TTC549 (cell line): ENCODE measurements at regions not wholly inside any gene's neighbourhood (a gene's known extent, or its start where the extent isn't known, plus 50 kb on each side); places are given as distances from the start of the nearest gene placed in this dataset.
"Not testable (repeated sequence)": the region's sequence is repeated elsewhere in the genome, so short reads cannot be mapped to it uniquely, and the experiment has no call there.

Experiments used
- FAIRE-seq: peaks from 2 replicates; lab custom pipeline; 2012; peaks lifted over from hg19 to GRCh38; lab: Jason Lieb, UNC

DNA sequence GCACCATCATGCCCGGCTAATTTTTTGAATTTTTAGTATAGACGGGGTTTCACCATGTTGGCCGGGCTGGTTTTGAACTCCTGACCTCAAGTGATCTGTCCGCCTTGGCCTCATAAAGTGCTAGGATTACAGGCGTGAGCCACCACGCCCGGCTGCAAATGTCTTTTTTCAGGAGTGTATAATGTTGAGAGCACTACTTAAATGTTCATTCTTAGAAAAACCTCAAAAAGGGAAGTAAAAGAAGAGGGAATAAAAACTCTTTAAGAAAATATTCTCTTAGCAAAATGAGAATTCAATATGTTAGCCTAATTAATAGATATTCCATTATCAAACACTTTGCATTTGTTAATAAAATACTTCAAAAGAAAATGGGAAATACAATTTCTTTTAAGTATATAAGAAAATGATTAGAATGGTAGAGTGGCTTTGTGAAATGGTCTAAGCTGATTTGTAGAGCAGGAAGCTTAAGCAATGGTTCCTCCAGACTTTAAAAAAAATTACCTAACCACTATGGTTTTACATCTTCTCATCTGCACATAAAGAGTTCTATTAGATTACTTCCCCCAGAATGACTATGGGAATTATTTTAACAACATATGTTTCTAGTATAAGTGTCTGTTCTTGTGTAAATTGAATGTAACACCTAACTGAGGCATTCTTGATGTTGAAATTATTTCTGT is 226.7 kb upstream of the ALCAM start:
- FAIRE-seq, result no peak

DNA sequence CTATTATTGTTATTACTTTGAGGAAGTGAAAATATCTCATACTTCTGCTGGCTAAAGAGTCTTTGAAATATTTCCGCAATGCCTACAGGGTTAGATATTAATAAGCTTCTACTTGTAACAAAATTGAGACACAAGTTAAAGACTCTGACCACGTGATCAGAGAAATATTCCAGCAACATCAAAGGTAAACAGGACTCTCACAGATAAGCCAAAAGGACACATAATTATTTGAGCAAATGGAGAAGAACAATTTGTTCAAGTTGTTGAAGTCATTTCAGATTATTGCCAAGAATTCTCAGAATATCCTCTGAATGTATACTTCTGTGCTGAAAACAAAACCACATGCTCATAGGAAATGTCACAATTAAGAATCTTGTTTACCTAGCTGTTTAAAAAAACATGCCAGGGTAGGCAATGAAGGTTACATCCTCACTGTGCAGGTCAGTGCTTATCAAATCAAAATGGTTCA is 225.8 kb upstream of the ALCAM start:
- FAIRE-seq, result no peak

DNA sequence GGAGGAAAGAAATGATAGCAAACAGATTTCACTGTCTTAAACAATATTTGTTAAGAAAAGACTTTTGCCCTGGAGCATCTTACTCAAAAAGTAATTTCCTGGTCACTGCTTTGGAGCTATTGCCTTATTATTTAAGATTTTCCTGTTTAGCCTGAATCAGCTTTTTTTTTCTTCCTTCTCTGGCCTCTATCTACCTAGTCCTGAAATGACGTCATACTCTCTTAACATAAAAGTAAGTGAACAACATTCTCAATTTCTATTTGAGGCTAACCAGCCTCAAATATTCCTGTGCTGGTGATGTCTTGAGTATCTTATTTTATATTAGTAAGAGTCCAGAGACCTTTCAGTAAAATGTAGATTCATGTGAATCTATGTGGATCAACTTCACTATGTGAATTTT is 221.9 kb upstream of the ALCAM start:
- FAIRE-seq, result no peak

DNA sequence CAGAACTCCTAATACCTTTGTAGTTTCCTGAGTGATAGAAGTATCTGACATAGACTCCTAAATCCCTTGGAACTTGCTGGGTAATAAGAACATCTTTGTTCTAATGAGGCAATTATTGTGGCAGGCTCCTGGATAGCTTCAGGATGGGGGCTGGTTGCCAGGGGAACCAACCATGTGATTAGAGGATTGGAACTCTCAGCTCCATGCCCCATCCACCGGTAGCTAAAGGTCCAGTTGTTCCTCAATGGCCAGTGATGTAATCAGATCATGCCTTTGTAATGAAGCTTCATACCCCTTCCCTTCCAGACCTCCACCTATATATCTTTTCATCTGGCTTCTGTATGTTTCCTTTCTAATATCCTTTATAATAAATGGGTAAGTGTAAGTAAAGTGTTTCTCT is 221.2 kb upstream of the ALCAM start:
- no peak for FAIRE-seq

DNA sequence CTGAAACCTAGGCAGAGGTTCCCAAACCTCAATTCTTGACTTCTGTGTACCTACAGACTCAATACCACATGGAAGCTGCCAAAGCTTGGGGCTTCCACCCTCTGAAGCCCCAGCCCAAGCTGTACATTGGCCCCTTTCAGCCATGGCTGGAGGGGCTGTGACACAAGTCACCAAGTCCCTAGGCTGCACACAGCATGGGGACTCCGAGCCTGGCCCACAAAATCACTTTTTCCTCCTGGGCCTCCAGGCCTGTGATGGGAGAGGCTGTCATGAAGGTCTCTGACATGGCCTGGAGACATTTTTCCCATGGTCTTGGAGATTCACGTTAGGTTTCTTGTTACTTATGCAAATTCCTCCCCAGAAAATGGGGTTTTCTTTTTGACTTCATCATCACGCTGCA is 217.5 kb upstream of the ALCAM start:
- FAIRE-seq, result not testable (repeated sequence)

DNA sequence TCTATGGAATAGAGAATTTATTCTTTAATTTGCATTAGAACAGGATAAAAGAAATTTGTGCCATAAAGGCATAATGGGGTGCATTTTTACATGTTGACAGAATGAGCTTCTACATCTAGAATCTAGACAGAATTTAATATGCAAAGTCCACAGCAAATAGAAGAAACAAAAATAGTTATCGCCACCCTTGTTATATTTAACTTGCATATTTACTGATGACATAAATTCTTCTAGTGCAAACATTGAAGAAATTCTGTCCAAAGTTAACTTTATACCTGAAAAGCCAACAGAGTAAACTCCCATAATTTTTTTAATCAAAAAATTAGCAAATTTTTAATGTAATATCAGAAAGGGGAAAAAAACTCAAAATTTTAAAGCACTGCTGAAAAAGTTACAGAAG is 213.7 kb upstream of the ALCAM start:
- FAIRE-seq, result no peak

DNA sequence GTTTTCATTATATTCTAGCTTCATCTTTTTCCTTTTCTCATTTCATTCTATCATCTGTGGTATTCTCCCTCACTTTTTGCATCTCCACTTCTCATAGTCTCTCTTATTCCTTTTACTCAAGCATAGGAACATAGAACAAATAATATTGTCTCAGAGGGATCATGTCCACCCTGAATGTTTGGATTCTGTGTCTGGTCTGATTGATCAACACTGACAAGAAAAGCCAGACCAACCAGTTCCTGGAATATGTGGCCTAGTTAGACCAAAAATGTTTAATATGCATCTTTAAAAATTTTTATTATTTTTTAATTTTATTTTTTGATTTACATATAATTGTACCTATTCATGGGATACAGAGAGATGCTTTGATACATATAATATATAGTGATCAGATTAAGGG is 212.0 kb upstream of the ALCAM start:
- FAIRE-seq, result no peak

DNA sequence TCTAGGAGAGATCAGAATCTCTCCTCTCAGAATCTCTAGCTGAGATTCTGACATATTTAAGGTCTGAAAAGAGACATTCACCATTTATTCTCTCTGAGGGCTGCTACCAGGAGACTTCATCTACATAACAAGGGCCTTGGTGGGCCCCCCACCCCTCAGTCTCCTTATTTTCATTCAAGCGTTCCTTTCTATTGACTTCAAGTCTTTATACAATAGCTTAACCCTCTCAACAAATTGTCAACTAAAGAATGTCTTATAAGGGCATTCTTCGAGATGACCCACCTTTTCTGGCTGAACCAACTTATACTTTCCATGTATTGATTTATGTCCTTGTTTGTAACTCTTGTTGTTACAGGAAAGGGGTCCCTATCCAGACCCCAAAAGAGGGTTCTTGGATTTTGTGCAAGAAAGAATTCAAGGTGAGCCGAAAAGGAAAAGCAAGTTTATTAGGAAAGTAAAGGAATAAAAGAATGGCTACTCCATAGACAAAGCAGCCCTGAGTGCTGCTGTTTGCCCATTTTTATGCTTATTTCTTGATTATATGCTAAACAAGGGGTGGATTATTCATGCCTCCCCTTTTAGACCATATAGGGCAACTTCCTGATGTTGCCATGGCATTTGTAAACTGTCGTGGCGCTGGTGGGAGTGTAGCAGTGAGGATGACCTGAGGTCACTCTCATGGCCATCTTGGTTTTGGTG is 209.5 kb upstream of the ALCAM start:
- no peak for FAIRE-seq

DNA sequence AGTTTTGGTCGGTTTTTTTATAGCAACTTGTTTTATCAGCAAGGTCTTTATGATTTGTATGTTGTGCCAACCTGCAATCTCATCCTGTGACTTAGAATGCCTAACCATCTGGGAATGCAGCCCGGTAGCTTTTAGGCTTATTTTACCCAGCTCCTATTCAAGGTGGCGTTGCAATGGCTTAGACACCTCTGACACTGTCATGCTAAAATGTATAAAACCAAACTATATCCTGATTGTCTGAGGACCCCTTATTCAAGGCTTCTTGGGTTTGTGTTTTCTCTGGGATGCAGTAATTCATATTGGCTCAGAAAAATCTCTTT is 209.0 kb upstream of the ALCAM start:
- FAIRE-seq, result no peak

DNA sequence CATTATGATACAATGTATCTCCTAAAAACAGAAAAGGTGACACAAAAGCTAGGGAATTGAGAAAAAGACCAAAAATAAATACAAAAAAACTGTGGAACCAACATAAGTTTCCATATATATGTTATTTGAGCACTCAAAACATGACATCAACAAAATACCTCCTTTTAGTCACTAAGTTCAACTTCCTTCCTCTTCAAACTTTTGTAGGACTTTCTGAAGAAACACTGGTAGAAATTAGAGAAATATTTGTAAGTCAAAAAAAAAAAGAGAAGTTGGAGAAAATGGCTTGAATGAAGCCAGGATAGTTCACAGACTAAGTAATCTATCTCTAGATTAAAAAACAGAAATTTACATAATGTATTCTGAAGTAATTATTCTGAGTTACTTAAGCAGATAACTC is 208.4 kb upstream of the ALCAM start:
- FAIRE-seq, result no peak

DNA sequence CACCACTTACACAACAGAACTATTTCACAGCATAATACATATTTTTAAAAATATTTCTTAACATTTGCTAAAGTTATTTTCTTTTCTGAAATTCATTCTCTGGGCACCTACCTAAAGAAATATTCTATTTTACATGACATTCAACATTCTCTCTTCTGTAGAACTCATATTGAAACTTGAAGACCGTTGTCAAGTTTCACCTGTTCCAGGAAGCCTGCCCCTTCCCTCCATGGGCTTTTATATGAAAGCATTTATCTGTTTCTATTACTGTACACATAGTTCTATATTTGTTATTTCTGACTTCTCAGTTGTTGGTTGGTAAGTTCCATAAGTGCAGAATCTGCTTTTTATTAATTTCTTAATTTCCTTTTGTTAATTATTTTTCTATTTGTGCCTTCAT is 204.3 kb upstream of the ALCAM start:
- FAIRE-seq, result no peak

DNA sequence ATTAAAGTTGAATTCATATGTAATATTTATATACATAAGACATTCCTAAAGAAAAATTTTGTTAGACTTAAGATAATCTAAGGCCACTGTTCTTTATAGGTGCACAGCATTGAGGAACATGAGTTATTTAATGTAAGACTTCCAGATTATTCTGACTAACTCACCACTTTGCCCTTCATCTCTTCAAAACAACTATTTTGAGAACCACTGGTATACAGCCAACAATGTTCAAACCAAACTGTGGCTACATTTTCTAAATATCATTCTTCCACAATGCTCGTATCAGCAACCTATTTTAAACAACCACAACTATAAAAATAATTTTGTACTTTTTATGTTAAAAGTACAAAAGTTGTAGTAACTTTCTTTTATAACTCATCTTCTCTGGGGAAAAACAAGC is 199.8 kb upstream of the ALCAM start:
- no peak for FAIRE-seq

DNA sequence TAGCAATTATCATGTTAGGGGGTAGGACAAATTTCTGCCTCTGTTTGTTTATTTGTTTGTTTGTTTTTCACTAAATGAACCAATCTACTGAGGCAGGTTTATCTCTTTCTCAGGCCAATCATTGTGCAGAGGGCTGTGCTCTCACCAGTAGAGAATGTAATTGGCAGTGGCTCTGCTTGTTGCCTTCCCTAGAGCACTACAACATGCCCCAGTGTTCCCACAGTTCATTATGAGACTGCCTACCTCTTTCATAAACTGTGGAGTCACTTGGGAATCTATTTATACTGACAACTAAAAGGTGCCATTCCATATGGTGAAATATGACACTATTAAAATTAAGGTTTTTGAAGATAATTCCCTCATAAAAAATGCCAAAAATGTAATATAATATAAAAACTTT is 196.3 kb upstream of the ALCAM start:
- FAIRE-seq, result no peak

DNA sequence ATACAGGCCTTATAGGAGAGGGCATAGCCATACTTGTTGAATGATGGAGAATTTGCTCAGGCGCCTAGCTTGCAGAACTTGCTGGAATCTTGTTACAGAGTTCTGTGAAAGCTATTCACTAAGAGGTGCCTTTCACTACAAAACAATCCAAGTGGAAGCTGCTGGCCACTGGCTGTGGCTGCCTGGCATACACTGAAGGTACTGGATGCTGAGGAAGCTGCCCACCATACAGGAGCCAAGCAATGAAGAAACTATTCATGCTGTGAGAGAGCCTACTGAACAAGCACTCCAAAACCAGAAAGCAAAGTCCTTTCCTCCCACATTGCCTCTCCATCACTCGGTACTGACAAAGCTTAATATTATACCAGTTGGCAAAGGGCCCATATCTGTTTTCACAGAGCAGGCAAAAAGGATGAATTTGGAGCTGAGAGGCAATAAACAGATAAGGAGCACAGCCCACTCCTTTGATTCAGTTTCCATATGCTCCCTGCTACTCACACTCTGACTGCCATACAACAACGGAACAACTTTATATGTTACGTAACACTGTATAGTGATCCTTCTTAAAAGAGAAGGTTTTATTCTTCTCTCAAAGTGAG is 192.6 kb upstream of the ALCAM start:
- no peak for FAIRE-seq

DNA sequence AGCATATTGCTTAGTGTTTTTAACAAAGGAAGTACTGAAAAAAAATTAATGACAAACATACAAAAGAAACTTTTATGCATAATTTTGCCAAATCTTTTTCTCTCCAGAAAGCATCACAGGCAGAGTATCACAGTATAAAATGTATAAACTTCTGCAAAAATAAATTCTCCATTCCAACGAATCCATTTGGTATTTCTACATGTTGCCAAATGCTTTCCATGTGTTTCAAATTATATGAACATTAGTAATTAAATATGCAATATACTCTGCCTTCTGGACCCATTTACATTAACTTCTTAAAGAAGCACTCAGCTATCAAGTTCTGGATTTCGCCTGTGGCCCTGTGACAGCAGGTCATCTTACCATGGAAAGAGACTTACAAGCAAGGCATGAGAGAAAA is 189.1 kb upstream of the ALCAM start:
- FAIRE-seq, result no peak

DNA sequence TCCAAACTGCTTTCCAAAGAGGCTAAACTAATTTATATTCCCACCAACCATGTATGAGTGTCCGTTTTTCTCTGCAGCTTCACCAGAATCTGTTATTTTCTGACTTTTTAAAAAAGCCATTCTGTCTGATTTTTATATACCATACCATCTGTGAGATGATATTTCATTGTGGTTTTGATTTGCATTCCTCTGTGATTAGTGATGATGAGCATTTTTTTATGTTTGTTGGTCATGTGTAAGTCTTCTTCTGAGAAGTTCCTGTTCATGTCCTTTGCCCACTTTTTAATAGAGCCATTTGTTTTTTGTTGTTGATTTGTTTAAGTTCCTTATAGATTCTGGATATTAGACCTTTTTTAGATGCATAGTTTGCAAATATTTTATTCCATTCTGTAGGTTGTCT is 179.4 kb upstream of the ALCAM start:
- FAIRE-seq, result no peak

DNA sequence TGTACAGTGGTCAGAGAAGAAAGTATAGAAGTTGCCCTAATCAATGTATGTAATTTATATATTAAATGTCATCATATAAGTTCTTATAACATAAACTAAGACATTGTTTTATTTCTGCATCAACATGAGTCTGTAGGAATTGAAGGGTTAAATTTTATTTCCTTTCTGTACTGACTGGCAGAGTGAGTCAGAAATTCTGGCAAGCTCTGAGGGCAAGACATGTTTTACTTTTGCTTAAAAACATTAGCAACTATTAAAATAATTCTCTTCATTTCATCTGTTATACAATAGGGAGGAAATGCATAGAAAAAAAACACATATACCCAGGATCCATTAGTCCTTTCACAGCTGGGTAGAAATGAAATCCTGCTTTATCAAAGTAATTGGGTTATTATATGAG is 171.4 kb upstream of the ALCAM start:
- no peak for FAIRE-seq

DNA sequence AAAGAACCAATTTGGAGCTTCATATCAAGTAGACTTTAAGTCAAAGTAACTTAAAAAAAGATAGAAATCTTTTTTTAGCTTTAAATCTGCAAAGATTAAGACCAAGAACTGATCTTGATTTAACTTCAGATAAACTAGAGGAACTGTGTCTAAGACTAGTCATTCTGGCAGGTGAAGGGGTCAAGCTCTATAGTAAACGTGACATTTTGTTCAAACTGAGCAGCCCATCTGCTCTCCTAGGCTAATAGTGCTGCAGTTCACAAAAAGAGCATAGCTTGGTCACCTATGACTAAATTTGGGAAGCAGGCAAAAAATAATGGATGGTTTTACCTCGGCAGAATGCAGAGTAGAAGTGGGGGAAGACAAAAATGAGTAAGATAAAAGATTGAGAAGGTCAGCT is 168.8 kb upstream of the ALCAM start:
- no peak for FAIRE-seq

DNA sequence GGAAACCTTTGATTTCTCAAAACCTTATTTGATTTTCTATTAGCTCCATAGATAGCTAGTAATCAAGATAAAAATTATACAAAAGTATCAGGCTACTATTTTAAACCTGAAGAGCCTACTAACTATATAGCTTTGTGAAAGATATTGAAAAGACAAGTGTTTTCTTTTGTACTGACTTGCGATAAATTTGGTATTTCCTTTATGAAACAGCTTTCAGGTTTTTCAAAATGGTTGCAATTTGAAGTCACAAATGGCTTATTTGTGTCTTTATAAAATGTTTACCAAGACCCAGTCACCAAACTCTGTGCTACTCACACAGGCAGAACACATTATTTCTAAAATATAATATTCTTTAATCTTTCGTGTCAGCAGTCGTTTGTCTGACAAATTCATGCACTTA is 167.5 kb upstream of the ALCAM start:
- FAIRE-seq, result no peak

DNA sequence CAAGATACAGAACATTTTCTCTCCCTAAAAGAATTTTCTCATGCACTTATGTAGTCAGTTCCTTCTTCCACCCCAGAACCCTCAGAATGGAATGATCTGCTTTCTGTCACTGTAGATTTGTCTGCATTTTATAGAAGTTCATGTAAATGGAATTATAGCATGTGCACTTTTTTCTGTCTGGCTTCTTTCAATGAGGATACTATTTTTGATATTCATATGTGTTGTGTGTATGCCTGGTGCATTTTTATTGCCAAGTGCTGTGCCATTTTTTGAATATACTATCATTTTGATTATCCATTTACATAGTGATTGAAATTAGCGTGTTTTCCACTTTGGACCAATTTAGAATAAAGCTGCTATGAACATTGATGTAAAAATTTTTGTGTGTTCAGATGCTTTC is 156.6 kb upstream of the ALCAM start:
- FAIRE-seq, result no peak

DNA sequence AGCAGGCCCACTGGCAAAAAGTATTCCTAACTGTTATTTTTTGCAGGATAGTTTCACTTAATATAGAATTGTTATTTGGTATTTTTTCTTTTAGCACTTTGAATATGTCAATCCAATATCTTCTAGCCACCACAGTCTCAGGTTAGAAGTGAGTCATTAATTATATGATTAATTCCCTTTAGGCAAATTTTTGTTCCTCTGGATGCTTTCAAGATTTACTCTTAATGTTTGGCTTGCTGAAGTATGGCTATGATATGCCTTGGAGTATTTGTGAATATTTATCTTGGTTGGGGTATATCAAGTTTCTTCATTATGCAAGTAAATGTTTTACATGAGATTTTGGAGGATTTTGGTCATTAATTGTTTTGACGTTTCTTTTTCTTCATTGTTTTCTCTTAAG is 152.1 kb upstream of the ALCAM start:
- no peak for FAIRE-seq

DNA sequence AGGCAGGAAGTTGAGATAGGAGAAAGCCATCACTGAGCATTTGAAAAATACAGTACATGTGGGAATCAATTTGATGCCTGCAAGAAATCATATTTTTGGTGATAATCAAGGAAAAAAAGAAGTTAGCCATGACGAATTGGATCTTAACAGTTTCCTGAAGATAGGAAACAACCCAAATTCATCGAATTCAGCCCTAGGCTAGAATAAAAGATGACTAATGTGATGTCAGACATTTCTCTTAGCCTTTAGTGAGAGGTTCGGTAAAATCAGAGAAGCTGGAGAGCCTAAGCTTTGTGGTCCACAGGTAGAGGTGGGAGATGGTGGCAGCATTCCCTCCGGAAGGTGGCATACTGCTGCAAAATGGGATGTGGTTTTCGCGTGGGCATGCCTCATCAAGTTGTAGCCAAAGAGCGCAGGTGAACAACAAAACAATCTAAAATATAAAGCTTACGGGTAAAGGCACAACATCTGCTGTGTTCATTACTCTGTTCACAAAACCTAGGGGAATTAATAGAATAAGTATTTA is 144.1 kb upstream of the ALCAM start:
- no peak for FAIRE-seq

DNA sequence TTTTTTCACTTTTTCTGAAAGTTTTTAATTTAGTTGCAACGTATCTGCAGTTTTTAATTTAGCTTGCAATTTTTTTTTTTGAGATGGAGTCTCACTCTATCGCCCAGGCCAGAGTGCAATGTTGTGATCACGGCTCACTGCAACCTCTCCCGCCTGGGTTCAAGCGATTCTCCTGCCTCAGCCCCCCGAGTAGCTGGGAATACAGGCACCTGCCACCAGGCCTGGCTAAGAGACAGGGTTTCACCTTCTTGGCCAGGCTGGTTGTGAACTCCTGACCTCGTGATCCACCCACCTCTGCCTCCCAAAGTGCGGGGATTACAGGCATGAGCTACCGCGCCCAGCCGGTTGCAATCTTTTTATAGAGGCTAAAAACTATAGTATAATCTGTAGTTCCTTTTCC is 142.9 kb upstream of the ALCAM start:
- FAIRE-seq, result no peak

DNA sequence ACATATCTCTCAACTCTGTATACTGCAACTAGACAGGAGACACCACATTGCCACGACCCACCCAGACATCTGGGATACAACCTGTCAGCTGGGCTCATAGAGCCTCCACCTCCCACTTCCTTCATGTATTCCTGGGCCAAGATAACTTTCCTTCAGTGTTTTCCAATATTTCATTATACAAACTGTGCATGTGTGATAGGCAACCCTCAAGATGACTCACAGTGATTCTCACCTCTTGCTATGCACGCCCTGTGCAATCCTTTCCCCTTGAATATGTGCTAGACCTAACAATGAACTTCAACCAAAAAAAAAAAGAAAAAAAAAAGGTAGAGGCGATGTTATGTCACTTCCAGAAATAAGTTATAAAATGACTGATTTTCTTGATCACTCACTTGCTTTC is 138.0 kb upstream of the ALCAM start:
- no peak for FAIRE-seq
